WTC11 (cell line): ENCODE measurements at regions not wholly inside any gene's neighbourhood (a gene's known extent, or its start where the extent isn't known, plus 50 kb on each side); places are given as distances from the start of the nearest gene placed in this dataset.

Source experiments
- ATAC-seq: fragments of 200-7000 bp; cut with Tn5 transposase; 2 replicates; pipeline ENCODE4 v1.10.0; 2021; ENCODE audit warnings: mild to moderate bottlenecking, moderate library complexity
- CTCF ChIA-PET: fragments of 300-600 bp; sonication (Branson Sonifier 250); formaldehyde crosslinking; loops from one replicate; lab custom pipeline; 2021; ENCODE audit warnings: antibody characterized with exemption; lab: Charles Lee
- POLR2A ChIA-PET: fragments of 350-600 bp; sonication (Branson Sonifier 250); formaldehyde crosslinking; loops from one replicate; lab custom pipeline; 2021; ENCODE audit warnings: antibody characterized with exemption; lab: Charles Lee
- DNase-seq: peaks from one replicate; pipeline ENCODE4 v3.0.0; 2021; ENCODE audit warnings: low spot score
- H3K27ac Mint-ChIP-seq: 2 replicates; pipeline ENCODE4 v1.8.0; 2021; ENCODE audit warnings: mixed read lengths
- H3K27me3 Mint-ChIP-seq: 2 replicates; pipeline ENCODE4 v1.8.0; 2021; ENCODE audit warnings: low read depth, mild to moderate bottlenecking, moderate library complexity, mixed read lengths
- H3K36me3 Mint-ChIP-seq: 2 replicates; pipeline ENCODE4 v1.8.0; 2021; ENCODE audit warnings: mixed read lengths
- H3K4me1 Mint-ChIP-seq: 2 replicates; pipeline ENCODE4 v1.8.0; 2022; ENCODE audit warnings: mixed read lengths
- H3K4me3 Mint-ChIP-seq: 2 replicates; pipeline ENCODE4 v1.8.0; 2021; ENCODE audit warnings: mild to moderate bottlenecking, moderate library complexity, mixed read lengths
- H3K9me3 Mint-ChIP-seq: 2 replicates; pipeline ENCODE4 v1.8.0; 2021; ENCODE audit warnings: mixed read lengths
- ATF6 ChIP-seq: sonication (generic); formaldehyde crosslinking; IDR thresholded peaks from 2 replicates; pipeline ENCODE4 v1.8.1; 2023; ENCODE audit warnings: mild to moderate bottlenecking, missing genetic modification reagents
- CBFB ChIP-seq: sonication (generic); formaldehyde crosslinking; IDR thresholded peaks from 2 replicates; pipeline ENCODE4 v1.8.1; 2022; ENCODE audit warnings: mild to moderate bottlenecking, low read depth, missing genetic modification reagents
- ELF4 ChIP-seq: sonication (generic); formaldehyde crosslinking; IDR thresholded peaks from 2 replicates; pipeline ENCODE4 v1.8.1; 2022; ENCODE audit warnings: low read depth, mild to moderate bottlenecking, moderate library complexity, missing genetic modification reagents
- ESRRA ChIP-seq: sonication (generic); formaldehyde crosslinking; IDR thresholded peaks from 2 replicates; pipeline ENCODE4 v1.8.1; 2022; ENCODE audit warnings: mild to moderate bottlenecking, missing genetic modification reagents, borderline replicate concordance
- FOXJ3 ChIP-seq: sonication (generic); formaldehyde crosslinking; IDR thresholded peaks from 2 replicates; pipeline ENCODE4 v1.9.0; 2021; ENCODE audit warnings: missing genetic modification reagents, mild to moderate bottlenecking, borderline replicate concordance
- GABPB1 ChIP-seq: sonication (generic); formaldehyde crosslinking; IDR thresholded peaks from 2 replicates; pipeline ENCODE4 v1.8.1; 2023; ENCODE audit warnings: mild to moderate bottlenecking, missing genetic modification reagents
- IRF2 ChIP-seq: sonication (generic); formaldehyde crosslinking; IDR thresholded peaks from 2 replicates; pipeline ENCODE4 v1.8.0; 2022; ENCODE audit warnings: low read depth, missing genetic modification reagents, borderline replicate concordance
- JAZF1 ChIP-seq: fragments of 250-450 bp; sonication (Bioruptor Pico); IDR thresholded peaks from 2 replicates; pipeline ENCODE4 v1.9.0; 2021; ENCODE audit warnings: moderate library complexity, mild to moderate bottlenecking, inconsistent platforms
- KAT7 ChIP-seq: sonication (generic); formaldehyde crosslinking; IDR thresholded peaks from 2 replicates; pipeline ENCODE4 v1.8.1; 2023; ENCODE audit warnings: missing genetic modification reagents, mild to moderate bottlenecking, borderline replicate concordance
- NR3C1 ChIP-seq: sonication (generic); formaldehyde crosslinking; conservative IDR thresholded peaks from 2 replicates; pipeline ENCODE4 v1.8.1; 2023; ENCODE audit warnings: low read depth, mild to moderate bottlenecking, missing genetic modification reagents
- RORB ChIP-seq: fragments of 250-450 bp; sonication (Bioruptor Pico); IDR thresholded peaks from 2 replicates; pipeline ENCODE4 v1.9.0; 2021; ENCODE audit warnings: mild to moderate bottlenecking
- SMAD3 ChIP-seq: sonication (generic); formaldehyde crosslinking; IDR thresholded peaks from 2 replicates; pipeline ENCODE4 v1.8.0; 2022; ENCODE audit warnings: missing genetic modification reagents, mild to moderate bottlenecking, borderline replicate concordance
- SOX15 ChIP-seq: fragments of 250-450 bp; sonication (Bioruptor Pico); IDR thresholded peaks from 2 replicates; pipeline ENCODE4 v1.9.0; 2021; ENCODE audit warnings: mild to moderate bottlenecking
- TCF7 ChIP-seq: sonication (generic); formaldehyde crosslinking; IDR thresholded peaks from 2 replicates; pipeline ENCODE4 v1.8.0; 2022; ENCODE audit warnings: mild to moderate bottlenecking, low read depth, missing genetic modification reagents, moderate library complexity
- TEAD1 ChIP-seq: sonication (generic); formaldehyde crosslinking; IDR thresholded peaks from 2 replicates; pipeline ENCODE4 v1.8.0; 2022; ENCODE audit warnings: mild to moderate bottlenecking, missing genetic modification reagents
- TF ChIP-seq, protein P1 (sequence below): sonication (generic); formaldehyde crosslinking; IDR thresholded peaks from 2 replicates; pipeline ENCODE4 v1.8.1; 2023; ENCODE audit warnings: mild to moderate bottlenecking, missing genetic modification reagents, moderate library complexity
- TF ChIP-seq, protein P2 (sequence below): sonication (generic); formaldehyde crosslinking; IDR thresholded peaks from 2 replicates; pipeline ENCODE4 v1.8.0; 2023; ENCODE audit warnings: mild to moderate bottlenecking, missing genetic modification reagents
- TF ChIP-seq, protein P3 (sequence below): fragments of 250-450 bp; sonication (Bioruptor Pico); conservative IDR thresholded peaks from 2 replicates; pipeline ENCODE4 v1.9.0; 2021; ENCODE audit warnings: mild to moderate bottlenecking
- TF ChIP-seq, protein P4 (sequence below): sonication (generic); formaldehyde crosslinking; IDR thresholded peaks from 2 replicates; pipeline ENCODE4 v1.8.1; 2022; ENCODE audit warnings: missing genetic modification reagents, borderline replicate concordance

DNA sequence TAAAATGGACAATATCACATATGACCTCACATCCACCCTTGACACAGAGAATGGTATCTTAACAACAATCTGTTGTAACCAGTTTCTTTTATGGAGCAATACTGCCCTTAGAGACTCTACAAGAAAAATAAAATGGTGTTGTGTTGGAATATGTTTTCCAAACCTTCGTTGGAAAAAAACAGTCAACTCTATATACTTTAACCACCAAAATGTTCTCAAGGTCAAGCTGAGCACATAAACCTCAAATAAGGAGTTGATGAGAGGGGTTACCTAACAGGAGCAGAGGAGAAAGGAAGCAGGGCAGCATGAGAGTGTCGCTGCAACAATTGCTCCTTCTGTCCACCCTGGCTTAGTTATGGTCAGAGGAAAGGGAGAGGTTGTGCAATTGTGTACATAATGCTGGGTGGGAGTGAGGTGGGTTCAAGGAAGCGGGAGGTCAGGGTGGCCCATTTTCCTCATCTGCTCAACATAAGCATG is 179.2 kb upstream of the BMP4 start:
- CTCF ChIA-PET = no interaction called here
- ATAC-seq = no peak
- H3K4me3 Mint-ChIP-seq = no peak overlapping the region
- H3K9me3 Mint-ChIP-seq = peaks cover 5% of the 10 kb centered on the region
- POLR2A ChIA-PET = no interaction called here
- DNase-seq = no peak
- no peaks in the 10 kb centered on the region for H3K36me3 Mint-ChIP-seq
- peaks cover 11% of the 10 kb centered on the region for H3K4me1 Mint-ChIP-seq
- TF ChIP-seq, protein P1, sequence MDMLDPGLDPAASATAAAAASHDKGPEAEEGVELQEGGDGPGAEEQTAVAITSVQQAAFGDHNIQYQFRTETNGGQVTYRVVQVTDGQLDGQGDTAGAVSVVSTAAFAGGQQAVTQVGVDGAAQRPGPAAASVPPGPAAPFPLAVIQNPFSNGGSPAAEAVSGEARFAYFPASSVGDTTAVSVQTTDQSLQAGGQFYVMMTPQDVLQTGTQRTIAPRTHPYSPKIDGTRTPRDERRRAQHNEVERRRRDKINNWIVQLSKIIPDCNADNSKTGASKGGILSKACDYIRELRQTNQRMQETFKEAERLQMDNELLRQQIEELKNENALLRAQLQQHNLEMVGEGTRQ (CRISPR knock-in tag) = no peak
- peak; percentile 92 for TF ChIP-seq GABPB1 (CRISPR knock-in tag)
- H3K27me3 Mint-ChIP-seq = no peaks in the 10 kb centered on the region
- no peak overlapping the region for H3K27ac Mint-ChIP-seq

DNA sequence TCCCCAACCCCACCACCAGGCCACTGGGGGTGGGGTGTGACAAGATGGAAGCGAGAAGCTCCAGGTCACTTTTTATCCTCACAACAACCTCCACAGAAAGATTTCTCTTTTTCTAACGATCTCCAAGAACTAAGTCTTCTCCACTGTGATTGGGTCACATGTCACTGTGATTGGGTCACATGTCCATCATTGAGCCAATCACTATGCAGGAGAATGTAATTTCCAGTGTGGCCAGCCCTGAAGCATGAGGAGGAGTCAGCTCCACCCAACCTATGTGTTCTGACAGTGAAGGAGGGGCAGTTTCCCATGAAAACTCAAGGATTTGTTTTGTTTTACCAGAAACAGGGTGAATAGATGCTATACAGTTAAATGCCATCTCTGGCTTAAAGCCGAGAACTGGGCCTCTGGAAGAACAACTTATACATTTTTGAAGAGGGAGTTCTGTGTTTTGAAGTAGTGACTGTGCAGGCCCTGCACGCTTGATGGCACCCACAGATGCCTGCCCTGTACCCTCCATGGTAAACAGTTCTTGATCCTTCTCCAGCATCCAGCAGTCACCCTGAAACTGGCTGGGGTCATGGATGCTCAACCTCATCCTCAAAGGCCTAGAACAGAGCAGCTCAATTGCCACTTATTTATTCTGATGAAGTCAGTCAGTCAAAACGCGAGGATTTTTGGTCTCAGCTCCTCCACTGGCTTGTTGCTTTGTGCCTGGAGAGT is 180.4 kb upstream of the BMP4 start:
- Mint-ChIP-seq H3K27me3 (no peaks in the 10 kb centered on the region), H3K36me3 (no peaks in the 10 kb centered on the region), H3K27ac (no peak overlapping the region), H3K4me1 (peaks cover 11% of the 10 kb centered on the region), H3K9me3 (peaks cover 5% of the 10 kb centered on the region), H3K4me3 (no peak overlapping the region)
- ChIA-PET CTCF (no interaction called here), POLR2A (no interaction called here)
- DNase-seq (no peak), ATAC-seq (no peak)
- TF ChIP-seq, protein P2, sequence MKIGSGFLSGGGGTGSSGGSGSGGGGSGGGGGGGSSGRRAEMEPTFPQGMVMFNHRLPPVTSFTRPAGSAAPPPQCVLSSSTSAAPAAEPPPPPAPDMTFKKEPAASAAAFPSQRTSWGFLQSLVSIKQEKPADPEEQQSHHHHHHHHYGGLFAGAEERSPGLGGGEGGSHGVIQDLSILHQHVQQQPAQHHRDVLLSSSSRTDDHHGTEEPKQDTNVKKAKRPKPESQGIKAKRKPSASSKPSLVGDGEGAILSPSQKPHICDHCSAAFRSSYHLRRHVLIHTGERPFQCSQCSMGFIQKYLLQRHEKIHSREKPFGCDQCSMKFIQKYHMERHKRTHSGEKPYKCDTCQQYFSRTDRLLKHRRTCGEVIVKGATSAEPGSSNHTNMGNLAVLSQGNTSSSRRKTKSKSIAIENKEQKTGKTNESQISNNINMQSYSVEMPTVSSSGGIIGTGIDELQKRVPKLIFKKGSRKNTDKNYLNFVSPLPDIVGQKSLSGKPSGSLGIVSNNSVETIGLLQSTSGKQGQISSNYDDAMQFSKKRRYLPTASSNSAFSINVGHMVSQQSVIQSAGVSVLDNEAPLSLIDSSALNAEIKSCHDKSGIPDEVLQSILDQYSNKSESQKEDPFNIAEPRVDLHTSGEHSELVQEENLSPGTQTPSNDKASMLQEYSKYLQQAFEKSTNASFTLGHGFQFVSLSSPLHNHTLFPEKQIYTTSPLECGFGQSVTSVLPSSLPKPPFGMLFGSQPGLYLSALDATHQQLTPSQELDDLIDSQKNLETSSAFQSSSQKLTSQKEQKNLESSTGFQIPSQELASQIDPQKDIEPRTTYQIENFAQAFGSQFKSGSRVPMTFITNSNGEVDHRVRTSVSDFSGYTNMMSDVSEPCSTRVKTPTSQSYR (CRISPR knock-in tag) = no peak
- TF ChIP-seq TEAD1 (no peak), RORB (CRISPR knock-in tag) (no peak), ESRRA (CRISPR knock-in tag) (no peak)
- TF ChIP-seq, protein P3, sequence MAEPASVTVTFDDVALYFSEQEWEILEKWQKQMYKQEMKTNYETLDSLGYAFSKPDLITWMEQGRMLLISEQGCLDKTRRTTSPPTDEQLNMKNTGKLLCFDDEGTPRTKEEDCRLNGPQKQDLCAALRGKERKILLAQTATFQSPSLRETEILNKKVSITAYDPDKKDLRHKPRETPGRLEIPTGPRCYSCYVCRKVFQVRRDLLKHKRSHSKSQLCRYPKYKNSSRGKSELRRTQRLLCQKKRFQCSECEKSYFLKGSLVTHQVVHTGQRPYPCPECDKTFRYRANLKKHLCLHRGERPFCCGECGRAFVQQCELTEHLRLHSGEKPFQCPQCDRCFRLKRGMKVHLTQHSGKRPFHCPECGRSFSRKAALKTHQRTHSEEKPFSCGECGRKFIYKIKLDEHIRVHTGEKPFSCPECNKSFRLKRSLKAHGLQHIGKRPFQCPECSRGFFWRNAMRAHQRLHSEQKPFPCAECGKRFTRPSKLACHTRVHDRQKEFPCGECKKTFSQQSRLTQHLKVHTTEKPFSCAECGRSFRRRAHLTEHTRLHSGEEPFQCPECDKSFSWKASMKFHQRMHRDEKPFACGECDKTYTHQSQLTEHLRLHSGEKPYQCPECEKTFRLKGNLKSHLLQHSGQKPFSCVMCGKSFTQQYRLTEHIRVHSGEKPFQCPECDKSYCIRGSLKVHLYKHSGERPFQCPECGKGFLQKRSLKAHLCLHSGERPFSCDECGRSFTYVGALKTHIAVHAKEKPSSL (CRISPR knock-in tag) = no peak
- TF ChIP-seq, protein P4, sequence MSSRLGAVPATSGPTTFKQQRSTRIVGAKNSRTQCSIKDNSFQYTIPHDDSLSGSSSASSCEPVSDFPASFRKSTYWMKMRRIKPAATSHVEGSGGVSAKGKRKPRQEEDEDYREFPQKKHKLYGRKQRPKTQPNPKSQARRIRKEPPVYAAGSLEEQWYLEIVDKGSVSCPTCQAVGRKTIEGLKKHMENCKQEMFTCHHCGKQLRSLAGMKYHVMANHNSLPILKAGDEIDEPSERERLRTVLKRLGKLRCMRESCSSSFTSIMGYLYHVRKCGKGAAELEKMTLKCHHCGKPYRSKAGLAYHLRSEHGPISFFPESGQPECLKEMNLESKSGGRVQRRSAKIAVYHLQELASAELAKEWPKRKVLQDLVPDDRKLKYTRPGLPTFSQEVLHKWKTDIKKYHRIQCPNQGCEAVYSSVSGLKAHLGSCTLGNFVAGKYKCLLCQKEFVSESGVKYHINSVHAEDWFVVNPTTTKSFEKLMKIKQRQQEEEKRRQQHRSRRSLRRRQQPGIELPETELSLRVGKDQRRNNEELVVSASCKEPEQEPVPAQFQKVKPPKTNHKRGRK = no peak
- TF ChIP-seq, protein P1 (CRISPR knock-in tag) = peak; percentile 41; the same call in 1 of the 2 replicates

DNA sequence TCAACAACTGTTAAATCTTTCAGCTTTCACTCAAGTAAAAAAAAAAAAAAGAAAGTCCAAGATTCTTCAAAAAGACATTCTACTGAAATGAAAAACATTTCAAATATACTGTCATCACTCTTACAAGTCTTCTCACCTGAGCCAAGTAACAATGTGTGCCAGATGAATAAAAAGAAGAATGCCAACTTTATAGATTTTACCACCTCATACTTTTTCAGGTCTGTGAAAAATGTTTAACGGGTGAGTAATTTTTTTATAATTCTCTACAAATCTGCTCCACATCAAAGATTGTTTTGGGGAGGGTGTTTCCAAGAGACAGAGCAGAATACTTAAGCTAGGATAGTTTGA is 181.0 kb upstream of the BMP4 start:
- Mint-ChIP-seq H3K36me3 (no peaks in the 10 kb centered on the region), H3K27me3 (no peaks in the 10 kb centered on the region), H3K4me3 (no peak overlapping the region), H3K9me3 (peaks cover 5% of the 10 kb centered on the region), H3K27ac (no peak overlapping the region), H3K4me1 (peaks cover 11% of the 10 kb centered on the region)
- DNase-seq (no peak), ATAC-seq (no peak)
- POLR2A ChIA-PET = no interaction called here
- CTCF ChIA-PET = no interaction called here
- TF ChIP-seq JAZF1 (CRISPR knock-in tag) (no peak), FOXJ3 (no peak), SOX15 (no peak), CBFB (CRISPR knock-in tag) (no peak), IRF2 (CRISPR knock-in tag) (no peak), ATF6 (CRISPR knock-in tag) (no peak), NR3C1 (CRISPR knock-in tag) (no peak), TCF7 (no peak), KAT7 (CRISPR knock-in tag) (no peak), GABPB1 (CRISPR knock-in tag) (no peak), SMAD3 (CRISPR knock-in tag) (no peak), ELF4 (CRISPR knock-in tag) (no peak)
- TF ChIP-seq, protein P4 = no peak
